ENCODE measurements at regions not wholly inside any gene's neighbourhood (a gene's known extent, or its start where the extent isn't known, plus 50 kb on each side); places are given as distances from the start of the nearest gene placed in this dataset.
"Not testable (repeated sequence)": the region's sequence is repeated elsewhere in the genome, so short reads cannot be mapped to it uniquely, and the experiment has no call there.

DNA sequence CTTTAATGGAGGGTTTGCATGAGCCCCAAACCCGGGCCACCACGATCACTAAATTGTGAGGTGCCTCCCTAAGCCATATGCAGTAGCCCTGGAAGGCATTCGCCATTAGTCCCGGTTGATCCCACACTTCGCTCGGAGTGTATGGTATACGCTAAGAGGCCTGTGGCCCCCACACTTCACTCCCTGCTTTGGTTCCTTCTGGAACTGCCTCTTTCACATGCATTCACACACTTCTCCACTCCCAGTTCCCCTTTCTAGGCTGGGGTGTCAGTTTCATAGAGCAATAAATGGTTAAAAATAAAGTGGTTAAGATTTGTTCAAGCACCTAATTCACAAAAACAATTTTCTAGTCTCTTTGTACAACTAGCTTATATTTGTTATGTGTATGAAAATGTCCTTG is 212.1 kb upstream of the KCND2 start:
- TF ChIP-seq, protein P1, sequence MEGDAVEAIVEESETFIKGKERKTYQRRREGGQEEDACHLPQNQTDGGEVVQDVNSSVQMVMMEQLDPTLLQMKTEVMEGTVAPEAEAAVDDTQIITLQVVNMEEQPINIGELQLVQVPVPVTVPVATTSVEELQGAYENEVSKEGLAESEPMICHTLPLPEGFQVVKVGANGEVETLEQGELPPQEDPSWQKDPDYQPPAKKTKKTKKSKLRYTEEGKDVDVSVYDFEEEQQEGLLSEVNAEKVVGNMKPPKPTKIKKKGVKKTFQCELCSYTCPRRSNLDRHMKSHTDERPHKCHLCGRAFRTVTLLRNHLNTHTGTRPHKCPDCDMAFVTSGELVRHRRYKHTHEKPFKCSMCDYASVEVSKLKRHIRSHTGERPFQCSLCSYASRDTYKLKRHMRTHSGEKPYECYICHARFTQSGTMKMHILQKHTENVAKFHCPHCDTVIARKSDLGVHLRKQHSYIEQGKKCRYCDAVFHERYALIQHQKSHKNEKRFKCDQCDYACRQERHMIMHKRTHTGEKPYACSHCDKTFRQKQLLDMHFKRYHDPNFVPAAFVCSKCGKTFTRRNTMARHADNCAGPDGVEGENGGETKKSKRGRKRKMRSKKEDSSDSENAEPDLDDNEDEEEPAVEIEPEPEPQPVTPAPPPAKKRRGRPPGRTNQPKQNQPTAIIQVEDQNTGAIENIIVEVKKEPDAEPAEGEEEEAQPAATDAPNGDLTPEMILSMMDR (conservative IDR thresholded peaks at IDR 0.05) = no peak
- no peak for DNase-seq (ENCODE audit: extremely low spot score, unreplicated experiment)
- Mint-ChIP-seq H3K27ac (no peak overlapping the region), H3K4me1 (ENCODE audit: unreplicated experiment) (no peaks in the 10 kb centered on the region), H3K9me3 (no peaks in the 10 kb centered on the region), H3K4me3 (no peak overlapping the region), H3K36me3 (no peaks in the 10 kb centered on the region), H3K27me3 (no peaks in the 10 kb centered on the region)

DNA sequence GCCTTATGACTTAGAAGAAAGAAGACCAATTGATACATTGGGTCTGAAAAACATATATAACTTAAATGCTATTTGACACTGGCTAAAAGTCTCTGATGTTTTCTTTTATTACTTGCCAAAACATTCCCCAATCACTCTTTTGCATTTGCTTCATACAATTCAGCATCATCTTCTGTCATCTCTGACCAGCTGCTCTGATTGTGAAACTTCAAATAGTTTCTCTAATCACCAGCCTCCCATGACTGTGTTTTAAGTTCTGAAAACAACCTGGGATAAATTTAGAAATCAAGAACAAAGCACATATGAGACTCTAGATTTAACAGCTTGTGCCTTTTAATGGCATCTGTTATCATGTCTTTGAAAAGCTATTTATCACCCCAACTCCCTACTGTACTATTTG is 208.4 kb upstream of the KCND2 start:
- Mint-ChIP-seq H3K27ac (no peak overlapping the region), H3K4me1 (ENCODE audit: unreplicated experiment) (no peaks in the 10 kb centered on the region), H3K9me3 (peaks cover 11% of the 10 kb centered on the region), H3K27me3 (no peaks in the 10 kb centered on the region), H3K4me3 (no peak overlapping the region), H3K36me3 (no peaks in the 10 kb centered on the region)
- no peak for DNase-seq (ENCODE audit: extremely low spot score, unreplicated experiment)
- TF ChIP-seq, protein P1 (conservative IDR thresholded peaks at IDR 0.05) = no peak

- not testable (repeated sequence) for DNase-seq (ENCODE audit: extremely low spot score, unreplicated experiment); H3K27me3 Mint-ChIP-seq; H3K36me3 Mint-ChIP-seq; H3K27ac Mint-ChIP-seq; H3K4me3 Mint-ChIP-seq; H3K4me1 Mint-ChIP-seq (ENCODE audit: unreplicated experiment)
- peaks cover 11% of the 10 kb centered on the region for H3K9me3 Mint-ChIP-seq
These were observed 206.1 kb upstream of the KCND2 start for GRCh38 chr7:120066898-120067297.

- H3K9me3 Mint-ChIP-seq = peaks cover 11% of the 10 kb centered on the region
- H3K27ac Mint-ChIP-seq = no peak overlapping the region
- no peaks in the 10 kb centered on the region for H3K27me3 Mint-ChIP-seq
- no peaks in the 10 kb centered on the region for H3K4me1 Mint-ChIP-seq (ENCODE audit: unreplicated experiment)
- no peak for DNase-seq (ENCODE audit: extremely low spot score, unreplicated experiment)
- TF ChIP-seq, protein P1 (conservative IDR thresholded peaks at IDR 0.05) = no peak
- H3K36me3 Mint-ChIP-seq = no peaks in the 10 kb centered on the region
- no peak overlapping the region for H3K4me3 Mint-ChIP-seq
These were observed 202.8 kb upstream of the KCND2 start for GRCh38 chr7:120070201-120070600.

- Mint-ChIP-seq H3K27me3 (peaks cover 2% of the 10 kb centered on the region), H3K4me3 (no peak overlapping the region)
These were observed 195.2 kb upstream of the KCND2 start for GRCh38 chr7:120077777-120078176.

GRCh38 chr7:120079022-120079421 is 194.0 kb upstream of the KCND2 start:
- TF ChIP-seq, protein P1 (conservative IDR thresholded peaks at IDR 0.05) = no peak
- Mint-ChIP-seq H3K4me1 (ENCODE audit: unreplicated experiment) (no peaks in the 10 kb centered on the region), H3K27ac (no peak overlapping the region), H3K36me3 (no peaks in the 10 kb centered on the region), H3K27me3 (peaks cover 2% of the 10 kb centered on the region), H3K4me3 (no peak overlapping the region), H3K9me3 (no peaks in the 10 kb centered on the region)
- DNase-seq (ENCODE audit: extremely low spot score, unreplicated experiment) = no peak

More at GRCh38 chr7:120077777-120078176, 195.2 kb upstream of the KCND2 start:
- Mint-ChIP-seq H3K4me1 (ENCODE audit: unreplicated experiment) (no peaks in the 10 kb centered on the region), H3K36me3 (no peaks in the 10 kb centered on the region), H3K27ac (no peak overlapping the region), H3K9me3 (no peaks in the 10 kb centered on the region)
- DNase-seq (ENCODE audit: extremely low spot score, unreplicated experiment) = no peak
- TF ChIP-seq, protein P1 (conservative IDR thresholded peaks at IDR 0.05) = no peak
